ENCODE measurements at regions not wholly inside any gene's neighbourhood (a gene's known extent, or its start where the extent isn't known, plus 50 kb on each side); places are given as distances from the start of the nearest gene placed in this dataset.
"Not testable (repeated sequence)": the region's sequence is repeated elsewhere in the genome, so short reads cannot be mapped to it uniquely, and the experiment has no call there.

DNA sequence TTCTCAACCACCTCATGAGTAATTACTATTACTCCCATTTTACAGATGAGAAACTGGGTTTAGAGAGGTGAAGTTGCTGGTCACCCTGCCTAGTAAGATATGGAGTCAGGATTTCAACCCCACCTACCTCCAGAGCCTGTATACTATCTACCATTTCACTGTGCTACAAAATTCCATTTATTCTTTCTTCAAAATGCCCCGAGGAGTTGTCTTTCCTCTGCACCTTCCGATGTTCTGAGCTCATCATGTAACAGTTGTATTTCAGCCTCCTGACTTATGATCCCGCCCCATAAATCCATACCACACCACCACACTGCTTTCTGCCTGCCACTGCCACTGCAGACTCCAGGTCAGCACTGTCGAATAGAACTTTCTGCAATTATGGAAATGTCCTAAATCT, 71.3 kb upstream of the SLC25A36 start:
- no peak for ATAC-seq
- no peak for DNase-seq

DNA sequence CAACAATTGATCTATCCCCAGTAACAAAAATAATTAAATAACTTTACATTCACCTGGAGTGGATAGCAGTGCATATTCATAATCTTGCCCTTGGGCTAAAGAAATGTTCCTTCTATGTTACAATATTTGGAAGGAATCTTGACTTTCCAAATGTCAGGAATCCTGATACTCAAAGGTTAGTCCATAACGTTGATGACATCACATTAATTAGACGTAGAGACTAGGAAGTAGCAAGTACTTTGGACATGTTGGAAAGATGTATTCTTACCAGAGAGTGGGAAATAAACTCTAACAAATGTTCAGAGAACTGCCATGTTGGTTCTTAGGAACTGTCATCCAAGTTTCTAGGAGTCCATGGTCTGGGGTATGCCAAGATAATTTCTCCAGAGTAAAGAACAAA, 70.6 kb upstream of the SLC25A36 start:
- no peak for DNase-seq
- no peak for ATAC-seq

DNA sequence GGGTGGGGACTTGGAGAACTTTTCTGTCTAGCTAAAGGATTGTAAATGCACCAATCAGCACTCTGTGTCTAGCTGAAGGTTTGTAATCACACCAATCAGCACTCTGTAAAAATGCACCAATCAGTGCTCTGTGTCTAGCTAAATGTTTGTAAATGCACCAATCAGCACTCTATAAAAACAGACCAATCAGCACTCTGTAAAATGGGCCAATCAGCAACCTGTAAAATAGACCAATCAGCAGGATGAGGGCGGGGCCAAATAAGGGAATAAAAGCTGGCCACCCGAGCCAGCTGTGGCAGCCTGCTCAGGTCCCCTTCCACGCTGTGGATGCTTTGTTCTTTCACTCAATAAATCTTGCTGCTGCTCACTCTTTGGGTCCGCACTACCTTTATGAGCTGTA, 69.5 kb upstream of the SLC25A36 start:
- DNase-seq, ATAC-seq: not testable (repeated sequence)

DNA sequence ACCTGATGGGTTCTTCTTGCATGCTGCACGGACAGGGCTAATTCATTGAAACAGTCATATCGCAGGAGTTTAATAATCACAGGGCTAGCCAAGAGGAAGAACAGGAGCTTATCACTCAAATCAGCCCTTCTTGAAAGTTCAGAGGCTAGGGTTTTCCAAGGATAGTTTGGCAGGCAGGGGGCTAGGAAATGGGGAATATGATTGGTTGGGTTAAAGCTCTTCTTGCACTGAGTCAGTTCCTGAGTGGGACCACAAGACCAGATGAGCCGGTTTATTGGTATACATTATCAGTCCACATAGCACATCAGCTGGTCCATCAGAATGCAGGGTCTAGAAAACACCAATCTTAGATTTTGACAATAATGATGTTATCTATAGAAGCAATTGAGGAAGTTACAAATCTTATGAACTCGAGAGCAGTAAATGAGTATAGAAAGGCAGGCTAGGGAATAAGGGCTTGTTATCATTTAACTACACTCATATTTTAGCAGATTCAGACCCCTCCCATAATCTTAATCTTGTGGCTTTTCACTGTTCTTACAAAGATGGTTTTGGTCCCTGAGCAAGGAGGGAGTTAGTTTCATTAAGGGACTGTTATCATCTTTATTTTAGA, 58.1 kb upstream of the SLC25A36 start:
- no peak for ATAC-seq
- no peak for DNase-seq

DNA sequence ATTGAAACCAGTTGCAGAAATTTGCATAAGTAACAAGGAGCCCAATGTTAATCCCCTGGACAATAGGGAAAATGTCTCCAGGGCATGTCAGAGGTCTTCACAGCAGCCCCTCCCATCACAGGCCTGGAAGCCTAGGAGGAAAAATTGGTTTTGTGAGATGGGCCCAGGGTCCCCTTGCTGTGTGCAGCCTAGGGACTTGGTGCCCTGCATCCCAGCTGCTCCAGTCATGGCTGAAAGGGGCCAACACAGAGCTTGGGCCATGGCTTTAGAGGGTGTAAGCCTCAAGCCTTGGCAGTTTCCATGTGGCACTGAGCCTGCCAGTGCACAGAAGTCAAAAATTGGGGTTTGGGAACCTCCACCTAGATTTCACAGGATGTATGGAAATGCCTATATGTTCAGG, 55.9 kb upstream of the SLC25A36 start:
- not testable (repeated sequence) for ATAC-seq

More for the DNA sequence above, 55.9 kb upstream of the SLC25A36 start:
- DNase-seq = not testable (repeated sequence)

All from stimulated activated naive CD8-positive, alpha-beta T cell treated with anti-CD3 and anti-CD28 coated beads, Interleukin-15, Interleukin-2, amounts not matched to agents 100 U/mL and 50 U/mL, for 24 hours (primary cell).